CD14-positive monocyte (primary cell): ENCODE measurements at regions not wholly inside any gene's neighbourhood (a gene's known extent, or its start where the extent isn't known, plus 50 kb on each side); places are given as distances from the start of the nearest gene placed in this dataset.

Experiments used
- DNase-seq, 3 donors: peaks; one replicate each; pipeline ENCODE4 v3.0.0-alpha.2; 2011 to 2022
- H2AFZ ChIP-seq: 2 replicates; pipeline ENCODE4 v1.6.0; 2012; ENCODE audit warnings: mild to moderate bottlenecking, low read depth, low read length, inconsistent platforms; ENCODE audit not compliant: insufficient read depth, poor library complexity, severe bottlenecking
- H3K27ac ChIP-seq, 2 donors: 1 replicate in 1 of 2; 2 replicates in 1 of 2; pipeline ENCODE4 v1.5.1; 2012 to 2013; ENCODE audit warnings: low read length in 2 of 2, control low read depth in 1 of 2, inconsistent platforms in 1 of 2, low read depth in 1 of 2, mild to moderate bottlenecking in 1 of 2
- H3K27me3 ChIP-seq, 2 donors: one replicate each; pipeline versions ENCODE4 v1.6.0 to v1.6.1; 2011 to 2013; ENCODE audit warnings: low read length in 2 of 2; ENCODE audit not compliant: control insufficient read depth in 2 of 2, insufficient read depth in 2 of 2
- H3K36me3 ChIP-seq, 2 donors: replicated peaks in 1 of 2; 1 replicate in 1 of 2; 2 replicates in 1 of 2; pipeline versions ENCODE4 v1.5.1 to v1.6.1; 2012 to 2013; ENCODE audit warnings: low read length in 2 of 2, control low read depth in 1 of 2, inconsistent platforms in 1 of 2, mild to moderate bottlenecking in 1 of 2; ENCODE audit not compliant: insufficient read depth in 2 of 2, control insufficient read depth in 1 of 2
- H3K4me1 ChIP-seq, 2 donors: 1 replicate in 1 of 2; 2 replicates in 1 of 2; pipeline versions ENCODE4 v1.5.1 to v1.6.1; 2012 to 2013; ENCODE audit warnings: low read length in 2 of 2, control low read depth in 1 of 2, inconsistent platforms in 1 of 2, mild to moderate bottlenecking in 1 of 2, moderate library complexity in 1 of 2; ENCODE audit not compliant: insufficient read depth in 2 of 2, control insufficient read depth in 1 of 2
- H3K4me2 ChIP-seq: replicated peaks from 2 replicates; pipeline ENCODE3; 2012; ENCODE audit warnings: low read length, moderate library complexity, mild to moderate bottlenecking; ENCODE audit not compliant: poor library complexity, severe bottlenecking; ENCODE audit errors: extremely low read depth
- H3K4me3 ChIP-seq, 3 experiments: fragments of 200-600 bp in 1 of 3; sonication (generic) in 1 of 3; replicated peaks in 1 of 3; 1 replicate in 2 of 3; 2 replicates in 1 of 3; pipeline ENCODE4 v1.5.1; 2011 to 2013; ENCODE audit warnings: low read length in 3 of 3, mild to moderate bottlenecking in 3 of 3, control low read depth in 2 of 3, low read depth in 2 of 3, inconsistent platforms in 1 of 3, moderate library complexity in 1 of 3
- H3K79me2 ChIP-seq: 2 replicates; pipeline ENCODE4 v1.6.0; 2012; ENCODE audit warnings: mild to moderate bottlenecking, control low read depth, inconsistent platforms, low read length, moderate library complexity; ENCODE audit not compliant: insufficient read depth
- H3K9ac ChIP-seq: 2 replicates; pipeline ENCODE4 v1.6.0; 2017; ENCODE audit warnings: low read length, mild to moderate bottlenecking; ENCODE audit not compliant: insufficient read depth, poor library complexity, severe bottlenecking
- H3K9me3 ChIP-seq, 2 donors: replicated peaks in 1 of 2; 1 replicate in 1 of 2; 2 replicates in 1 of 2; pipeline versions ENCODE4 v1.5.1 to v1.6.1; 2012 to 2013; ENCODE audit warnings: low read length in 2 of 2, control low read depth in 1 of 2; ENCODE audit not compliant: control insufficient read depth in 1 of 2, insufficient read depth in 1 of 2
- H4K20me1 ChIP-seq: 2 replicates; pipeline ENCODE4 v1.6.0; 2012; ENCODE audit warnings: mild to moderate bottlenecking, low read length, control low read depth, moderate library complexity; ENCODE audit not compliant: insufficient read depth
- H3K27ac Mint-ChIP-seq, 7 donors: one replicate each; pipeline ENCODE4 v1.8.0; 2020; ENCODE audit warnings: mild to moderate bottlenecking in 7 of 7, mixed read lengths in 7 of 7, moderate library complexity in 6 of 7, inconsistent platforms in 2 of 7
- H3K27me3 Mint-ChIP-seq, 3 donors: one replicate each; pipeline ENCODE4 v1.8.0; 2021 to 2022; ENCODE audit warnings: low read depth in 3 of 3, mild to moderate bottlenecking in 3 of 3, mixed read lengths in 3 of 3, moderate library complexity in 3 of 3, inconsistent platforms in 1 of 3
- H3K36me3 Mint-ChIP-seq, 2 donors: one replicate each; pipeline ENCODE4 v1.8.0; 2020; ENCODE audit warnings: mixed read lengths in 2 of 2, inconsistent platforms in 1 of 2, mild to moderate bottlenecking in 1 of 2
- H3K4me1 Mint-ChIP-seq: one replicate; pipeline ENCODE4 v1.8.0; 2020; ENCODE audit warnings: mild to moderate bottlenecking, mixed read lengths
- H3K4me3 Mint-ChIP-seq, 2 donors: one replicate each; pipeline ENCODE4 v1.8.0; 2020; ENCODE audit warnings: mild to moderate bottlenecking in 2 of 2, mixed read lengths in 2 of 2, moderate library complexity in 1 of 2
- H3K9me3 Mint-ChIP-seq, 7 donors: one replicate each; pipeline ENCODE4 v1.8.0; 2020 to 2022; ENCODE audit warnings: mixed read lengths in 7 of 7, mild to moderate bottlenecking in 6 of 7, moderate library complexity in 6 of 7, inconsistent platforms in 2 of 7
- CTCF ChIP-seq: fragments of 200-600 bp; IDR thresholded peaks from one replicate; pipeline ENCODE4 v1.8.0; 2022; ENCODE audit warnings: antibody characterized with exemption, mild to moderate bottlenecking
- WGBS: methylation state at CpG from one replicate; pipeline ENCODE4 v1.1.5; 2013; ENCODE audit warnings: missing lambda C conversion rate; ENCODE audit not compliant: insufficient coverage; 5-methylcytosine and 5-hydroxymethylcytosine counted together
- intact Hi-C, 2 donors: fragments of 100-400 bp; cut with micrococcal nuclease; formaldehyde crosslinking; loops; one replicate each; pipeline versions ENCODE4 v1.15.0 to v1.15.1; 2023

GRCh38 chr12:22865822-22866221, 240.9 kb downstream of the ETNK1 start:
- H3K27ac ChIP-seq, result no peak overlapping the region
- no peaks in the 10 kb centered on the region for H4K20me1 ChIP-seq
- Mint-ChIP-seq H3K27me3 (peaks cover 0 to 2% (median 0%) of the 10 kb centered on the region in 3 donors), H3K4me1 (no peaks in the 10 kb centered on the region), H3K9me3 (no peaks in the 10 kb centered on the region), H3K27ac (no peak overlapping the region), H3K36me3 (no peaks in the 10 kb centered on the region), H3K4me3 (no peak overlapping the region)
- no peak for TF ChIP-seq CTCF
- intact Hi-C loops, result no loop called here
- H3K9me3 ChIP-seq, result no peaks in the 10 kb centered on the region
- H3K4me1 ChIP-seq, result no peaks in the 10 kb centered on the region
- no peak overlapping the region for H3K9ac ChIP-seq
- H2AFZ ChIP-seq, result no peak overlapping the region
- H3K36me3 ChIP-seq, result no peaks in the 10 kb centered on the region
- WGBS, result 93% methylated on average over 3 of the region's 6 CpGs
- H3K27me3 ChIP-seq, result no peaks in the 10 kb centered on the region
- DNase-seq, result no peak
- H3K4me3 ChIP-seq, result no peak overlapping the region
- no peaks in the 10 kb centered on the region for H3K79me2 ChIP-seq
- no peak overlapping the region for H3K4me2 ChIP-seq

- Mint-ChIP-seq H3K27me3 (peaks cover 0 to 2% (median 0%) of the 10 kb centered on the region in 3 donors), H3K27ac (no peak overlapping the region), H3K9me3 (peaks cover 0 to 1% (median 0%) of the 10 kb centered on the region in 7 donors), H3K4me1 (no peaks in the 10 kb centered on the region), H3K4me3 (no peak overlapping the region), H3K36me3 (no peaks in the 10 kb centered on the region)
- H3K4me1 ChIP-seq, result no peaks in the 10 kb centered on the region
- H3K27ac ChIP-seq, result no peak overlapping the region
- no peak overlapping the region for H3K9ac ChIP-seq
- H3K9me3 ChIP-seq, result no peaks in the 10 kb centered on the region
- H3K4me3 ChIP-seq, result no peak overlapping the region
- no peak for DNase-seq
- intact Hi-C loops, result no loop called here
- H3K27me3 ChIP-seq, result no peaks in the 10 kb centered on the region
- WGBS, result no CpG with 5 or more reads among the region's 1 CpG
- no peaks in the 10 kb centered on the region for H4K20me1 ChIP-seq
- no peaks in the 10 kb centered on the region for H3K36me3 ChIP-seq
- no peak for TF ChIP-seq CTCF
- H2AFZ ChIP-seq, result no peak overlapping the region
- no peak overlapping the region for H3K4me2 ChIP-seq
- H3K79me2 ChIP-seq, result no peaks in the 10 kb centered on the region
Observed at GRCh38 chr12:22866406-22866805, 241.4 kb downstream of the ETNK1 start.
